ENCODE measurements at regions not wholly inside any gene's neighbourhood (a gene's known extent, or its start where the extent isn't known, plus 50 kb on each side); places are given as distances from the start of the nearest gene placed in this dataset.

DNA sequence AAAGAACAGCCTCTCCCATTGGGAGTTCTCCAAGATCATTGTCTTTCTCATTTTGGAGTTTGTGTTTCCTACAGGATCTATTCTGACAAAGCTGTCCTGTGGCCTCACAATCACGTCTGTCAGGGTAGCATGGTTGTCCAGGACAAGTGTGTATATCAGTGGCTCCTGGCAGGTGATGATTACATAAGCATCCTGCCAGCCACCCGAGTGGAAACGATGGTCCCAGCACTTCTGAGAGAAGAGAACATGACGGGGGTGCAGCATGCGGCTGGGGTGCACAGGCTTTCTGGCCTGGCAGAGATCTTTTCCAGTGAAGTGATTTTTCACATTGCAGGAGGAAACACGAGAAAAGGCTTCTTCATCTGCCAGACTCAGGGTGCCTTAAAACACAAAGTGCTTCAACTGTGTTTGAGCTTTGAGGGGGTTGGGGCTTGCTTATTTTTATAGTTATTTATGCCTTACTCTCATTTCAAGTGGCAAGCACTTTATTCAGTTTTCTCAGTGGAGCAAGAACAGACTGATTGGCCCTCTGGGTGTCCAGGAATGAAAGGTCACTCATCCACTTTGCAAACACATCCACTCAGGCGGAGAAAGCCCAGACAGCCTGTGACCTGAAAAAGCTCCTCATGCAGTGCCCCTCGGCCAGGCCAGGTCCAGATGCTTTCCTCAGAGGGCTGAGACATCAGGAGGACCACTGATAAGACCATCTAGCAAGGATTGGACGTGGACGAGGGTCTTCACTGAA is 186.0 kb downstream of the DUSP10 start:
- H3K9me3 Mint-ChIP-seq (ENCODE audit: insufficient read depth), result no peaks in the 10 kb centered on the region
- no peaks in the 10 kb centered on the region for H3K4me1 ChIP-seq (ENCODE audit: control insufficient read depth in 2 of 2, insufficient read depth in 2 of 2, low read length in 2 of 2)
- no peak overlapping the region for H2AFZ ChIP-seq (ENCODE audit: insufficient read depth, low read depth, low read length, poor library complexity, severe bottlenecking)
- peaks cover 0 to 2% (median 0%) of the 10 kb centered on the region in 4 experiments for H3K27me3 ChIP-seq (replicated peaks in 1 of 4; ENCODE audit: control extremely low read depth in 1 of 4, control insufficient read depth in 3 of 4, insufficient read depth in 4 of 4, low read length in 3 of 4)
- no peak for ATAC-seq (ENCODE audit: low read depth)
- no peaks in the 10 kb centered on the region for H4K20me1 ChIP-seq (ENCODE audit: control insufficient read depth, insufficient read depth, low read length, poor library complexity, severe bottlenecking)
- H3K9ac ChIP-seq (ENCODE audit: low read length), result no peak overlapping the region
- no peak for DNase-seq
- no peak overlapping the region for H3K27ac ChIP-seq (ENCODE audit: low read length in 2 of 2)
- intact Hi-C loops (cut with micrococcal nuclease), result no loop called here
- H3K27ac Mint-ChIP-seq, result no peak overlapping the region
- no peak overlapping the region for H3K4me3 Mint-ChIP-seq
- no peaks in the 10 kb centered on the region for H3K36me3 ChIP-seq (replicated peaks in 1 of 2; ENCODE audit: control extremely low read depth in 1 of 2, control insufficient read depth in 1 of 2, extremely low read depth in 1 of 2, insufficient read depth in 2 of 2, low read length in 1 of 2)
- ChIA-PET POLR2A (no interaction called here), CTCF (interaction anchor here (0.6 kb wide), 1 partner anchor 77 kb away, joined by 3 read pairs; no protein-coding TSS in a partner anchor)
- TF ChIP-seq, protein P1, sequence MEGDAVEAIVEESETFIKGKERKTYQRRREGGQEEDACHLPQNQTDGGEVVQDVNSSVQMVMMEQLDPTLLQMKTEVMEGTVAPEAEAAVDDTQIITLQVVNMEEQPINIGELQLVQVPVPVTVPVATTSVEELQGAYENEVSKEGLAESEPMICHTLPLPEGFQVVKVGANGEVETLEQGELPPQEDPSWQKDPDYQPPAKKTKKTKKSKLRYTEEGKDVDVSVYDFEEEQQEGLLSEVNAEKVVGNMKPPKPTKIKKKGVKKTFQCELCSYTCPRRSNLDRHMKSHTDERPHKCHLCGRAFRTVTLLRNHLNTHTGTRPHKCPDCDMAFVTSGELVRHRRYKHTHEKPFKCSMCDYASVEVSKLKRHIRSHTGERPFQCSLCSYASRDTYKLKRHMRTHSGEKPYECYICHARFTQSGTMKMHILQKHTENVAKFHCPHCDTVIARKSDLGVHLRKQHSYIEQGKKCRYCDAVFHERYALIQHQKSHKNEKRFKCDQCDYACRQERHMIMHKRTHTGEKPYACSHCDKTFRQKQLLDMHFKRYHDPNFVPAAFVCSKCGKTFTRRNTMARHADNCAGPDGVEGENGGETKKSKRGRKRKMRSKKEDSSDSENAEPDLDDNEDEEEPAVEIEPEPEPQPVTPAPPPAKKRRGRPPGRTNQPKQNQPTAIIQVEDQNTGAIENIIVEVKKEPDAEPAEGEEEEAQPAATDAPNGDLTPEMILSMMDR (IDR thresholded peaks at IDR 0.05), result no peak
- no peak for TF ChIP-seq EZH2 (IDR thresholded peaks at IDR 0.05; ENCODE audit: borderline replicate concordance, insufficient read depth, low read depth, low read length, poor library complexity, severe bottlenecking)
- WGBS (ENCODE audit: insufficient coverage), result 87% methylated on average over 10 of the region's 10 CpGs
- no peaks in the 10 kb centered on the region for H3K79me2 ChIP-seq (ENCODE audit: control insufficient read depth, insufficient read depth, low read length)
- H3K9me3 ChIP-seq (ENCODE audit: control extremely low read depth in 1 of 3, control insufficient read depth in 2 of 3, insufficient read depth in 1 of 3, low read length in 2 of 3), result peaks cover 0 to 1% (median 0%) of the 10 kb centered on the region in 3 donors
- no peaks in the 10 kb centered on the region for H3K4me1 Mint-ChIP-seq
- no peaks in the 10 kb centered on the region for H3K27me3 Mint-ChIP-seq
- no peak overlapping the region for H3K4me3 ChIP-seq (ENCODE audit: control extremely low read depth in 1 of 5, extremely low read depth in 1 of 5, insufficient read depth in 1 of 5, low read depth in 2 of 5, low read length in 4 of 5)
- no peak overlapping the region for H3K4me2 ChIP-seq (replicated peaks; ENCODE audit: low read depth, low read length, poor library complexity, severe bottlenecking)

DNA sequence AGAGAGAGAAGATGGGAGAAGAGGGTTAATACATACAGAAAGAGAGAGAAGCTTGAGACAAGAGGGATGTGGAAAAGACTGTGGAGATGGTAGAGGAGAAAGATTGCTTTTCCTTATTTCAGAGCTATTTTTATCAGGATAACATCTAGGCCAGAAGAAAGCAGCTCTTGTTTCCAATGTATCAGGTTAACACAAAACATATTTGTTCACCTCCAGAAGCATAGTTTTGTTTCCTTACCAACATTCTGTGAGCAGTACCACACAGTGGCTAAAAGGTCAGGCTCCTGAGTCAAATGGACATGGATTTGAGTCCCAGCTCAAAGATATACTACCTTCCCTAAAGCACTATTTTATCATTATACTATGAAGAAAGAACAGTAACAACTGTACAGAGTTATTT is 185.5 kb downstream of the DUSP10 start:
- Histone ChIP-seq H3K79me2 (ENCODE audit: control insufficient read depth, insufficient read depth, low read length) (no peaks in the 10 kb centered on the region), H3K9me3 (ENCODE audit: control extremely low read depth in 1 of 3, control insufficient read depth in 2 of 3, insufficient read depth in 1 of 3, low read length in 2 of 3) (peaks cover 0 to 1% (median 0%) of the 10 kb centered on the region in 3 donors), H3K4me1 (ENCODE audit: control insufficient read depth in 2 of 2, insufficient read depth in 2 of 2, low read length in 2 of 2) (no peaks in the 10 kb centered on the region), H2AFZ (ENCODE audit: insufficient read depth, low read depth, low read length, poor library complexity, severe bottlenecking) (no peak overlapping the region), H3K27me3 (replicated peaks in 1 of 4; ENCODE audit: control extremely low read depth in 1 of 4, control insufficient read depth in 3 of 4, insufficient read depth in 4 of 4, low read length in 3 of 4) (peaks cover 0 to 2% (median 0%) of the 10 kb centered on the region in 4 experiments), H3K36me3 (replicated peaks in 1 of 2; ENCODE audit: control extremely low read depth in 1 of 2, control insufficient read depth in 1 of 2, extremely low read depth in 1 of 2, insufficient read depth in 2 of 2, low read length in 1 of 2) (no peaks in the 10 kb centered on the region), H3K9ac (ENCODE audit: low read length) (no peak overlapping the region), H3K4me3 (ENCODE audit: control extremely low read depth in 1 of 5, extremely low read depth in 1 of 5, insufficient read depth in 1 of 5, low read depth in 2 of 5, low read length in 4 of 5) (no peak overlapping the region), H4K20me1 (ENCODE audit: control insufficient read depth, insufficient read depth, low read length, poor library complexity, severe bottlenecking) (no peaks in the 10 kb centered on the region), H3K4me2 (replicated peaks; ENCODE audit: low read depth, low read length, poor library complexity, severe bottlenecking) (no peak overlapping the region), H3K27ac (ENCODE audit: low read length in 2 of 2) (no peak overlapping the region)
- no peaks in the 10 kb centered on the region for H3K4me1 Mint-ChIP-seq
- TF ChIP-seq, protein P1 (IDR thresholded peaks at IDR 0.05), result no peak
- no peak for TF ChIP-seq EZH2 (IDR thresholded peaks at IDR 0.05; ENCODE audit: borderline replicate concordance, insufficient read depth, low read depth, low read length, poor library complexity, severe bottlenecking)
- DNase-seq (no peak), ATAC-seq (ENCODE audit: low read depth) (no peak)
- ChIA-PET CTCF (interaction anchor here (0.6 kb wide), 1 partner anchor 78 kb away, joined by 3 read pairs; no protein-coding TSS in a partner anchor), POLR2A (no interaction called here)
- H3K27ac Mint-ChIP-seq, result no peak overlapping the region
- no peaks in the 10 kb centered on the region for H3K9me3 Mint-ChIP-seq (ENCODE audit: insufficient read depth)
- intact Hi-C loops (cut with micrococcal nuclease), result no loop called here
- H3K4me3 Mint-ChIP-seq, result no peak overlapping the region
- H3K27me3 Mint-ChIP-seq, result no peaks in the 10 kb centered on the region

Measured in B cell (primary cell).